Peyer's patch (tissue), 4 donors: ENCODE measurements at regions not wholly inside any gene's neighbourhood (a gene's known extent, or its start where the extent isn't known, plus 50 kb on each side); places are given as distances from the start of the nearest gene placed in this dataset.

Experiments
- CTCF ChIP-seq, 6 experiments: fragments of 450-650 bp in 4 of 6; fragments of 200-600 bp in 2 of 6; sonication (generic) in 1 of 6; IDR thresholded peaks; one replicate each; pipeline ENCODE4 v1.5.1; 2017 to 2019; ENCODE audit warnings: antibody characterized with exemption in 6 of 6, mild to moderate bottlenecking in 3 of 6, moderate library complexity in 1 of 6
- POLR2A ChIP-seq, 2 donors: fragments of 450-650 bp; IDR thresholded peaks; one replicate each; pipeline ENCODE4 v1.5.1; 2017; ENCODE audit warnings: antibody characterized with exemption in 2 of 2, mild to moderate bottlenecking in 2 of 2, moderate library complexity in 2 of 2

DNA sequence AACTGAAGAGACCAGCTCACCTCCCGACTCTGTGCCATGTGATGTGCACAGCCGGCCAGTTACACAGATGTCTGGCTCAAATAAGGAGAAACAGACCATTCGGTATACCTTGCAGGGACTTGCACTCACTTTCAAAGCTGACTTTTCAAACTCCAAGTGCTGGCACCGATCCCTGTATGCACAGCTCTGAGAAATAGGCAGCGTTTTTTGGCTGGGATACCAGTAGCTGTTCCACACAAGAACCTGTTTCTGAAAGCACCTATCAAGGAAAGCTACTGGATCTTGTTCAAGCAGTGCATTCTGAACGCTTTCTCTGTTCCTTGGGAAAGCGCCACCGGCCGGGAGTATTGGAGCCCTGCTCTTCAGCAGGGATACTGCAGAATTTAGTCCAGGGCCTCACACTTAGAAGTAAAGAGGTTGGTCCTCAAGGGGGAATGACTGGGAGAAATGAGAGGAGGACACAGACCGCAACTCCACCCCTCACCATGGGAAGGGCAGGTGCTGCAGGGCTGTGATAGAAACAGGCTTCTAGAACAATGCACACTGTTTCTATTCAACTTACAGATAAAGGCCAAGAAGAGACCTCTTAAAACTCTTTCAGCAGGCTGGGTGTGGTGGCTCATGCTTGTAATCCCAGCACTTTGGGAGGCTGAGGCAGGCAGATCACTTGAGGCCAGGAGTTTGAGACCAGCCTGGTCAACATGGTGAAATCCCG is 53.6 kb upstream of the PABPC3 start:
- TF ChIP-seq POLR2A (IDR thresholded peaks at IDR 0.05) (no peak), CTCF (IDR thresholded peaks at IDR 0.05) (no peak)
